ACC112 (cell line): ENCODE measurements at regions not wholly inside any gene's neighbourhood (a gene's known extent, or its start where the extent isn't known, plus 50 kb on each side); places are given as distances from the start of the nearest gene placed in this dataset.

ENCODE experiments used
- H2AFZ ChIP-seq: fragments of 200-600 bp; sonication (generic); one replicate; pipeline ENCODE4 v1.6.0; 2017; ENCODE audit warnings: antibody characterized with exemption, low read length; ENCODE audit not compliant: unreplicated experiment
- H3K27ac ChIP-seq: fragments of 200-600 bp; sonication (generic); 2 replicates; pipeline ENCODE4 v1.5.1; 2014; ENCODE audit warnings: low read depth, mild to moderate bottlenecking, antibody characterized with exemption, low read length, moderate library complexity
- H3K27me3 ChIP-seq: fragments of 200-600 bp; sonication (generic); 2 replicates; pipeline ENCODE4 v1.6.1; 2014; ENCODE audit warnings: mild to moderate bottlenecking, antibody characterized with exemption, low read length, moderate library complexity, mixed read lengths; ENCODE audit not compliant: insufficient read depth
- H3K36me3 ChIP-seq: fragments of 200-600 bp; sonication (generic); 2 replicates; pipeline ENCODE4 v1.6.1; 2016; ENCODE audit warnings: mild to moderate bottlenecking, antibody characterized with exemption, low read length, moderate library complexity, mixed read lengths; ENCODE audit not compliant: insufficient read depth
- H3K4me1 ChIP-seq: fragments of 200-600 bp; sonication (generic); one replicate; pipeline ENCODE4 v1.6.1; 2016; ENCODE audit warnings: low read length, mixed read lengths; ENCODE audit not compliant: insufficient read depth, unreplicated experiment, control insufficient read depth
- H3K4me3 ChIP-seq: fragments of 200-600 bp; sonication (generic); 2 replicates; pipeline ENCODE4 v1.5.1; 2014; ENCODE audit warnings: mild to moderate bottlenecking, low read depth, low read length
- H3K79me2 ChIP-seq: fragments of 200-600 bp; sonication (generic); one replicate; pipeline ENCODE4 v1.6.0; 2016; ENCODE audit warnings: low read length; ENCODE audit not compliant: control insufficient read depth, unreplicated experiment, insufficient read depth

DNA sequence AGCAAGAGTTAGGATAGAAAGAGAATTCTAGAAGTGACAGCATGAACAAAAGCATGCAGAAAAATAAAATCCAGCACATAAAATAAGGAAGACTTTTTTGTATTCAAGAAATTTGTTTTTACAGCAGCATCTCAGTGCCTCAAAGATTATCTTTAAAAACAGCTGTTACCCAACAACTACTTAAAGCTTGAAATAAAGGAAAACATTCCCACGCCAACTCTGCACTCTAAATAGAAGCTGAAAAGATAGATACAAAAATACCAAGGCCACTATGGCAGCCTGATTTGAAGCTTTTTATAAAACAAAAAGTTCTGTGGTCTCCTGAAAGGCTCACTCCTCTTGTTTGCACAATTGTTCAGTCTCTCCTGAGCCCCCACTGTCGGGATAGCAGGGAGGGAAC is 83.6 kb upstream of the LRRC55 start:
- H3K4me1 ChIP-seq = no peaks in the 10 kb centered on the region
- no peak overlapping the region for H2AFZ ChIP-seq
- no peaks in the 10 kb centered on the region for H3K79me2 ChIP-seq
- H3K27me3 ChIP-seq = peaks cover 61% of the 10 kb centered on the region
- H3K36me3 ChIP-seq = no peaks in the 10 kb centered on the region
- H3K4me3 ChIP-seq = no peak overlapping the region
- no peak overlapping the region for H3K27ac ChIP-seq

DNA sequence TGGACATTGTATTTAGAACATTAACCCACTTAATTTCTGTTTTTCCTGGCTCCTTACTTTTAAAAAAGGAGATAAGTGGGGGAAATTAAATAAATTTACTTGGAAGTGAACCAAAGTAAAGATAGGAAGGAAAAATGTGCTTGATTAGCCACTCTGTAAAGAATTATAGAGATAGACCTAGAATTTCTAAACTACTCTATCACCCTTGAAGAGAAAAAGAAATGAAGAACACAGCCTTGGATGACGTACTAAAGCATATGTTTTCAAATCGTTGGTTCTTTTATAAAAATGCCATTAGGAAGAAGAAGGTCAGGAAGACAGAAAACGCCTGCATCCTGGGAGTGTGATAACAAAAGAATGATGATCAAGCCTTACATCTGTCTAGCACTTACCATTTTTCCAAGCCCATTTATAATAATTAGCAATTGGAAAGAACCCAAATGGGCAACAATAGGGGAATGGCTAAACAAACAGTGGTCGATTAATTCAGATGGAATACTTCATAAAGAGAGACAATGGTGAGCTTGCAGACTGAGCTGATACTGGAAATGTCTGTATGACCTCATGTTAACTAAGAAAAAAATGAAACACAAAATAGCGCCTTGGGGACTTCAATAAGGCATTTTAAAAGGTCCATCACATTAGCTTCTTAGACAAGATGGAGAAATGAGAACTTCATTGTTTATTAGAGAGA is 81.0 kb upstream of the LRRC55 start:
- no peaks in the 10 kb centered on the region for H3K4me1 ChIP-seq
- H3K27ac ChIP-seq = no peak overlapping the region
- H3K27me3 ChIP-seq = peaks cover 46% of the 10 kb centered on the region
- no peak overlapping the region for H2AFZ ChIP-seq
- no peaks in the 10 kb centered on the region for H3K79me2 ChIP-seq
- no peaks in the 10 kb centered on the region for H3K36me3 ChIP-seq
- H3K4me3 ChIP-seq = no peak overlapping the region

DNA sequence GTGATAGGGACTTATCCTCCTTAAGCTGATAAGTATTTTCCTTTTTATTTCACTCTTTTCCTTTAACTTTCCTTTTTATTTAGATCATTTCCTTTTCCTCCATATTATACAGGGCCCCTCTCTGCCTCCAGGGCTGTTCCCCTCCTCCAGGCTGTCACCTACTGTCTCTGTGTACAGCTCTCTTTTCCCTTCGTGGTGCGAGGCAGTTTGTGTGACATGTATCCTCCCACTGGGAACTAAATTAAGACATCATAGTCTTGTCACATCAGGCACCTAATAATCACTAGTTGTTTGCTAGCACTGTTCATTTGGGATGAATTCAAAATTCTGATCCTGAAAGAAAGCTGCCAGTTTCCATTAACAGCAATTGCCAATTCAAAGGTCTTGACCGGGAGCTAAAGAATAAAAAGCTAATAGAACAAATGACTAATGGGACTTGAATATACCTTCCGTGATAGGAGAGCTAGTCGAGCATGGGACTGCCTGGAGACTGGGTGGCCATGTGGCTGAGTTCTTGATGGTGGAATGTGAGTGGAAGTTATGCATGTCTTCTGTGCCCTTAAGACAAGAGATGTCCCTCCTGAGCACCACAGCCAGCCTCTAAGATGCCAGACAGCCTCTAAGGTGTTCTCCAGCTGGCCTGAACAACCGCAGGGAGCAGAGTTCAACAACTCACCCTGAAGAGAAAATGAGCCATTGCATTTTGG is 77.7 kb upstream of the LRRC55 start:
- Histone ChIP-seq H3K4me1 (no peaks in the 10 kb centered on the region), H3K36me3 (no peaks in the 10 kb centered on the region), H2AFZ (no peak overlapping the region), H3K4me3 (no peak overlapping the region), H3K27me3 (peaks cover 34% of the 10 kb centered on the region), H3K79me2 (no peaks in the 10 kb centered on the region), H3K27ac (no peak overlapping the region)

DNA sequence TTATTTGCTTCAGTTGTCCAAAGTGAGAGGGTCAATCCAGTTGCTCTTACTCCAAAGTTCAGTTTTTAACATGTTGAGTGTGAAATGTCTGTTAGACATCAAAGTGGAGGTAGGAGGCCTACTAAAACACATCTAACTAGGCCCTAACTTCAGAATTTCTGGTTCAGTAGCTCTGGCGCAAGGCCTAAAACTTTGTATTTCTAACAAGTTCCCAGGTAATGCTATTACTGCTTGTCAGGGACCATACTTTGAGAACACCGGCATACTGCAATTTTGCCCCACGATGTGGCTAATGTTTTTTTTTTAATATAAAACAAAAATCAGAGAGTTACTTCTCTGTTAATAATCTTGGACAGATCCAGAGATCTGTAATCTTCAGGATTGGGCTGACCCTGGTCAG is 72.4 kb upstream of the LRRC55 start:
- Histone ChIP-seq H3K4me3 (no peak overlapping the region), H2AFZ (no peak overlapping the region), H3K27ac (no peak overlapping the region), H3K4me1 (no peaks in the 10 kb centered on the region), H3K27me3 (peaks cover 42% of the 10 kb centered on the region), H3K79me2 (no peaks in the 10 kb centered on the region), H3K36me3 (no peaks in the 10 kb centered on the region)

DNA sequence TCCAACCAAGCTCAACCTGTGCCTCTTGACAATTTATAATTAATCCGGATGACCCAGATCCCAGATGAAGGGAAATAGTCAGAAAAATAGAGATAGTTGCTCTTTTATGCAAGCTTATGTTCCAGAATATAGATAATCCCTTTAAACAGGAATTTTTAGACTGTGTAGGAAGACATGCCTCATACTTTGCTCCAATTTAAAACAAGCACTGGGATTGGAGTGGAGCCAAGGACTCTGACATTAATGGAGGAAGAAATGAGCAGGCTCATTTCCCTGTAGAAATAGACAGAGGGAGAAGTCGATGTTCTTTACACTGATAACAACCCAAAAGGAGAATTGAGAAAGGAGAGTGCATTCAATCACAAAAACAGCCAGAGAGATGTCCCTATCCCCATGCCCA is 70.1 kb upstream of the LRRC55 start:
- Histone ChIP-seq H3K27me3 (peaks cover 44% of the 10 kb centered on the region), H3K4me3 (no peak overlapping the region), H3K4me1 (no peaks in the 10 kb centered on the region), H2AFZ (no peak overlapping the region), H3K27ac (no peak overlapping the region), H3K79me2 (no peaks in the 10 kb centered on the region), H3K36me3 (no peaks in the 10 kb centered on the region)

DNA sequence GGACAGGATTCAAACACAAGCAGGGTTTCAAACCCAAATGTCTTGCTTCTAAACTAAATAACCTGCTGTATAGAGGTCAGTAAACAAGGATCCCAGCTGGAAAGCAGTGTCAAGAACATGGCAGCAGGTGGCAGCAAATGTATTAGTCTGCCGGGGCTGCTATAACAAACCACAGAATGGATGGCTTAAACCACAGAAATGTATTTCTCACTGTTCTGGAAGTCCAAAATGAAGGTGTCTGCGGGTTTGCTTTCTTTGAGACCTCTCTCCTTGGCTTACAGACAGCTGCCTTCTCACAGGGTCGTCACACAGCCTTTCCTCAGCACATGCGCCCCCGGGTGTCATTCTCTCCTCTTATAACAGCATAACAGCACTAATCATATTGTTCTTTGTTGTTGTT is 65.1 kb upstream of the LRRC55 start:
- Histone ChIP-seq H3K4me3 (no peak overlapping the region), H3K27me3 (peaks cover 19% of the 10 kb centered on the region; the same call in 1 of the 2 replicates), H3K27ac (no peak overlapping the region), H3K36me3 (no peaks in the 10 kb centered on the region), H3K4me1 (no peaks in the 10 kb centered on the region), H3K79me2 (no peaks in the 10 kb centered on the region), H2AFZ (no peak overlapping the region)

DNA sequence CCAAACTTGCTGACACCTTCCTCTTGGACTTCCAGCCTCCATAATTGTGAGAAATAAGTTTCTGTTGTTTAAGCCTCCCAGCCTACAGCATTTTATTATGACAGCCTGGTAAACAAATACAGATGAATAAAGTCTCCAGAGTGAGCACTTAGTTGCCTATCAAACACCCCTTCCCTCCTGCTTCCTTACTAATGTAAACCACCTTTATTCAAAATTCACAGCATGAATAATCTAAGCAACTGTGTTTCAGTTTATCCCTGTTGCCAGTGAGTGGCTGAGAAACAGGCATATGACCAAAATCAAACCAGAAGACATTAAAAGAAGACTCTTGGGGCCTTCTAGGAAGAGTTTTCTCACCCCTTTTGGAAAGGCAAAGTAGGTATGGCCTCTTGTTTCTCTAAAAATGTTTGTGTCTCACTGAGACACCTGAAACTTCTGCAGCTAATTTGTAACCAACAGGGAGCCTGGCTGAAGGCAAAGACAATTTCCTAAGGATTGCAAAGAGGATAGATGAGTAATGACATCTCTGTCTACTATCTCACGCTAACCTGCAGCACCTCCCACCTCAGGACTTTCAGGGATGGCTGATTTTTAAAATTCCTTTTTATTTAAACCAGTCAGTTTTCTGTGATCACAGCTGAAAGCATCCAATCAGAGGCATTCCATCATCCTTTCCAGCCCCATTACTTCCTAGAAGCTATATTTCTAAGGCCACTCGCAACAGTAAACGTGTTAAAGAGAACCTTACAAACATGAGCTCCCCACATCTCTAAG is 61.4 kb upstream of the LRRC55 start:
- no peaks in the 10 kb centered on the region for H3K79me2 ChIP-seq
- no peak overlapping the region for H2AFZ ChIP-seq
- no peak overlapping the region for H3K27ac ChIP-seq
- peaks cover 26% of the 10 kb centered on the region for H3K27me3 ChIP-seq
- no peak overlapping the region for H3K4me3 ChIP-seq
- H3K36me3 ChIP-seq = no peaks in the 10 kb centered on the region
- no peaks in the 10 kb centered on the region for H3K4me1 ChIP-seq

DNA sequence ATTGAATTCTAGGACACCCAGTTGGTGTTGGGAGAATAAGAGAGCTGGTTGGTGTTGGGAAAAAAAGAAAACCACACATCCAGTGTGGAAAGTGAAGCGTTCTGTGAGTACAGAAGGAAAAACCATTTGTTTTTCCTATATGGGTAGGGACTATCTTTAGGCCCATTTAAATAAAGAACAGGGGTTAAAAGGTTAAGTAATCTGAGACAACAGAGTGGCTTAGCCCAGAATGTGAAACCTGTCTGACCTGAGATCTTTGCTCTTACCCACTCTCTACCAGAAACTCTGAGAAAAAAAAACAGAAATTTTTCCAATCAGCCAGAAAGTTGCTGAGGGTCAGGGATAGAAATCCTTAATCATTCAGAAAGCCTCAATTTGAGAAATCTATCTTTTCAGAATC is 59.8 kb upstream of the LRRC55 start:
- no peak overlapping the region for H3K4me3 ChIP-seq
- no peaks in the 10 kb centered on the region for H3K79me2 ChIP-seq
- no peaks in the 10 kb centered on the region for H3K4me1 ChIP-seq
- H3K36me3 ChIP-seq = no peaks in the 10 kb centered on the region
- no peak overlapping the region for H2AFZ ChIP-seq
- peaks cover 40% of the 10 kb centered on the region for H3K27me3 ChIP-seq
- no peak overlapping the region for H3K27ac ChIP-seq

DNA sequence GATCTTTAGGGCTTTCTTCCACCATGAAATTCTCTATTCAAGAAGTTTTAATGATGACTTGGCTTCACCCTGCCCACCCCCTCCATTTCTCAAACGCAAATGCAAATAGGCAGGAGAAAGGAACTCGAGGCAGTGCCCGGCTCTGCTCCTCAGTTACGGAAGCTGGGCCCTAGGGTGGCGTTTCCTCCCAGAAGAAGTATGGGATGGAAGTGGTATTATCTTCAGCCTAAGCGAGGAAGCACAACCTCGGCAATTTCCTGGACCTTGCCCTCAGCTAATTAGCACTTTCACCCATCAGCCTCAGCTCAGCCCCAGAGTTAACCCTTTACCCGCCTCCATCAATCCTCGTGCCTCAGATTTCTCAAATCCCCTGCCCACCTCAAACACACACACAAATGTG is 58.2 kb upstream of the LRRC55 start:
- Histone ChIP-seq H3K27me3 (peaks cover 56% of the 10 kb centered on the region), H2AFZ (no peak overlapping the region), H3K4me1 (no peaks in the 10 kb centered on the region), H3K79me2 (no peaks in the 10 kb centered on the region), H3K36me3 (no peaks in the 10 kb centered on the region), H3K4me3 (no peak overlapping the region), H3K27ac (no peak overlapping the region)

DNA sequence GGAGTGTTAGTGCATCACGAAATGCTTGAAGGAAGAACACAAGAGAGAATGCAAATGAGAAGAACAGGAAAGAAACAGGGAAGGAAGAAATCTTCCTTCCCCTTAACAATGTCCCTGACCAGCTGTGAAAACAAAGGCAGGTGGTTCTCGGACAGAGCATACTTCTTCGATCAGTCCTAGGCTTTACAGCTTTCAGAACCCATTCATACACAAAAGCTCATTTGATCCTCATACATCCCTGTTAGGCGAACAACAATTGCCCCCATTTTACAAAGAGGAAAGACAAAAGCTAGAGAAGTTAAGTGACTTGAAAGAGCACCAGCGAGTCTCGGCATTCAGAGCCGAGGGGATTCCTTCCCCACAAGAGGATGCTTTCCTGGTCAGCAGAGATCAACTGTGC is 57.2 kb upstream of the LRRC55 start:
- Histone ChIP-seq H2AFZ (no peak overlapping the region), H3K4me1 (no peaks in the 10 kb centered on the region), H3K79me2 (no peaks in the 10 kb centered on the region), H3K4me3 (no peak overlapping the region), H3K27ac (no peak overlapping the region), H3K27me3 (peaks cover 64% of the 10 kb centered on the region), H3K36me3 (no peaks in the 10 kb centered on the region)
